GM10266 (cell line): ENCODE measurements at regions not wholly inside any gene's neighbourhood (a gene's known extent, or its start where the extent isn't known, plus 50 kb on each side); places are given as distances from the start of the nearest gene placed in this dataset.

Experiments used
- DNase-seq: peaks from one replicate; pipeline ENCODE4 v3.0.0; 2012; ENCODE audit errors: extremely low spot score
- CTCF ChIP-seq: IDR thresholded peaks from 2 replicates; pipeline ENCODE4 v1.5.1; 2012; ENCODE audit warnings: mild to moderate bottlenecking, low read depth; ENCODE audit not compliant: control insufficient read depth, insufficient read depth; ENCODE audit errors: missing control alignments

- DNase-seq, result no peak
- TF ChIP-seq CTCF, result no peak
These were observed 269.5 kb upstream of the N4BP1 start for GRCh38 chr16:48879223-48880122.

DNA sequence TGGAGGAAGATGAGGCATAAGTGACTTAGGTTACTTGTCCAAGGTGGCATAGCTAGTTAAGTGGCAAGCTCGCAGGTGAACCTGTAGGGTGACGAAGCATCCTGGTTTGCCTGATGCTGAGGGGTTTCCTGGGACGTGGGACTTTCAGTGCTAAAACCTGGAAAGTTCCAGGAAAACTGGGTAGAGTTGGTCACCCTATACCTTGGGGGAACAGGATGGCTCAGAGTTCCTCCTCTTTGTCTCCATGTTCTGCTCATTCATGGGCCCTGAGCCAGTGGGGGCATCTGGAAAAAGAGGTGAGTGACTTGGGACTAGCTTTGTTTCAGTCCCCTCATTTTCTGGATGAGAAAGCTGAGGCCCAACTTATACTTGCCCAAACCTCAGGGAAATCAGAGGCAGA lies 268.0 kb upstream of the N4BP1 start:
- no peak for DNase-seq
- no peak for TF ChIP-seq CTCF

- DNase-seq, result no peak
- no peak for TF ChIP-seq CTCF
These were observed 260.2 kb upstream of the N4BP1 start for GRCh38 chr16:48870141-48870540.

DNA sequence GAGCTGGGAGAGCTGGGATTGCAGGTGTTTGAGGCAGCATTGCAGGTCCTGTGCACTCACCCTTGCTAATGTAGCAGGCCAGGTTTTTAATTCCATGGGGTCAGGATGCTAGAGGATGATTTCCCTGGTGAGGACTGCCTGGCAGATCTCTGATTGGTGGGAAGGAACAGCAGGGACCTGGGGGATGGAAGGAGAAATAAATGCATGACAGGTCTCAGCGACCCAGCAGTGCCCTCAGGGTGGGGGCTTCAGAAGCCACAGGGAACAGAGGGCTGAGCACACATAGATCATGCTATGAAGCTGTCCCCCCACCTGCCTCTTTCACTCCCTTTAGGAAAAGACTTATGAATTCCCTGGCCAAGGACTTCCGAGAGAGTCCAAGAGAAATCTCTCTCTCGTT lies 255.5 kb upstream of the N4BP1 start:
- DNase-seq, result no peak
- no peak for TF ChIP-seq CTCF

DNA sequence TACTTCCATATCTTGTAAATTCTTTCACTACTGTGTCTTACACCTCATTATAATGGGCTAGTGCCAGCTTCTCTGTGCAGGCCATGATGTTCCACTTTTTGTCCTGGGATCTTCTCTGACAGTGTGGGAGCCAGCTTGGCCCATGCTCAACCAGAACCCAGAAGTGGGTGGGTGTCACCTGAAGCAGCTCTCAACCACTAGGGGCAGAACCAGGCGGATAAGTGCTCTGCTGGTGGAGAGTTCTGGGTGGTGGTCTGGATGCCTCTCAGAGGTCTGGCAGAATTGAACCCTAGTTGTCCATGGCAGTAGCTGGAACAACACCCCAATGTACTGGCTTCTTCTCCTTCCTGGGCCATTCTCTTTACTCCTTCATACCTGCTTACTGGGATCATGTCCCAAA lies 254.1 kb upstream of the N4BP1 start:
- no peak for TF ChIP-seq CTCF
- no peak for DNase-seq

- DNase-seq, result no peak
- TF ChIP-seq CTCF, result no peak
These were observed 252.1 kb upstream of the N4BP1 start for GRCh38 chr16:48862087-48862532.

DNA sequence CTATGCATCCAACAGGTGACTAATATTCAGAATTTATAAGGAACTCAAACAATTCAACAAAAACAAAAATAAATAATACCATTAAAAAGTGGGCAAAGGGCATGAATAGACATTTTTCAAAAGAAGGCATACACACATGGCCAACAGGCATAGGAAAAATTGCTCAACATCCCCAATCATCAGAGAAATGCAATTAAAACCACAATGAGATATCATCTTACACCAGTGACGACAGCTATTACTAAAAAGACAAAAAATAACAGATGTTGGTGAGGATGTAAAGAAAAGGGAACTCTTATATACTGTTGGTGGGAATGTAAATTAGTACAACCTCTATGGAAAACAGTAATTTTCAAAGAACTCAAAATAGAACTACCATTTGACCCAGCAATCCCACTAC lies 250.4 kb upstream of the N4BP1 start:
- TF ChIP-seq CTCF, result no peak
- DNase-seq, result no peak
